Kidney epithelial cell (primary cell): ENCODE measurements at regions not wholly inside any gene's neighbourhood (a gene's known extent, or its start where the extent isn't known, plus 50 kb on each side); places are given as distances from the start of the nearest gene placed in this dataset.

ENCODE experiments used
- DNase-seq: peaks from one replicate; pipeline ENCODE4 v3.0.0-alpha.2; 2010; ENCODE audit warnings: low read depth
- H3K27me3 ChIP-seq: 2 replicates; pipeline ENCODE4 v1.6.0; 2011; ENCODE audit warnings: low read length; ENCODE audit not compliant: control insufficient read depth, insufficient read depth
- H3K36me3 ChIP-seq: 2 replicates; pipeline ENCODE4 v1.5.1; 2011; ENCODE audit warnings: low read length; ENCODE audit not compliant: control insufficient read depth, insufficient read depth
- H3K4me3 ChIP-seq: 2 replicates; pipeline ENCODE4 v1.5.1; 2011; ENCODE audit warnings: low read depth, mild to moderate bottlenecking, control low read depth, low read length
- CTCF ChIP-seq: IDR thresholded peaks from 2 replicates; pipeline ENCODE4 v1.5.1; 2011; ENCODE audit warnings: mild to moderate bottlenecking, moderate library complexity, low read length, control low read depth, inconsistent platforms; ENCODE audit not compliant: insufficient read depth, poor library complexity, severe bottlenecking

- Histone ChIP-seq H3K4me3 (no peak overlapping the region), H3K27me3 (no peaks in the 10 kb centered on the region), H3K36me3 (no peaks in the 10 kb centered on the region)
- no peak for TF ChIP-seq CTCF
- DNase-seq: no peak
Measured at GRCh38 chr11:32171445-32171844, 80.6 kb downstream of the RCN1 start.

- Histone ChIP-seq H3K36me3 (no peaks in the 10 kb centered on the region), H3K4me3 (no peak overlapping the region), H3K27me3 (no peaks in the 10 kb centered on the region)
- TF ChIP-seq CTCF: no peak
- no peak for DNase-seq
Measured at GRCh38 chr11:32172041-32172847, 81.4 kb downstream of the RCN1 start.

- DNase-seq: peak; percentile 16
- TF ChIP-seq CTCF: peak; percentile 75
- Histone ChIP-seq H3K4me3 (peak overlapping the region; percentile 7), H3K36me3 (no peaks in the 10 kb centered on the region), H3K27me3 (no peaks in the 10 kb centered on the region)
Measured at GRCh38 chr11:32172848-32173834, 82.3 kb downstream of the RCN1 start.

GRCh38 chr11:32173977-32174376 lies 83.1 kb downstream of the RCN1 start:
- Histone ChIP-seq H3K27me3 (peaks cover 3% of the 10 kb centered on the region), H3K4me3 (no peak overlapping the region), H3K36me3 (no peaks in the 10 kb centered on the region)
- no peak for DNase-seq
- no peak for TF ChIP-seq CTCF

GRCh38 chr11:32176223-32176934 lies 85.5 kb downstream of the RCN1 start:
- H3K4me3 ChIP-seq: no peak overlapping the region
- peak; percentile 84 for TF ChIP-seq CTCF
- peak; percentile 32 for DNase-seq
- H3K27me3 ChIP-seq: peaks cover 4% of the 10 kb centered on the region
- H3K36me3 ChIP-seq: no peaks in the 10 kb centered on the region
